ENCODE measurements at regions not wholly inside any gene's neighbourhood (a gene's known extent, or its start where the extent isn't known, plus 50 kb on each side); places are given as distances from the start of the nearest gene placed in this dataset.

DNA sequence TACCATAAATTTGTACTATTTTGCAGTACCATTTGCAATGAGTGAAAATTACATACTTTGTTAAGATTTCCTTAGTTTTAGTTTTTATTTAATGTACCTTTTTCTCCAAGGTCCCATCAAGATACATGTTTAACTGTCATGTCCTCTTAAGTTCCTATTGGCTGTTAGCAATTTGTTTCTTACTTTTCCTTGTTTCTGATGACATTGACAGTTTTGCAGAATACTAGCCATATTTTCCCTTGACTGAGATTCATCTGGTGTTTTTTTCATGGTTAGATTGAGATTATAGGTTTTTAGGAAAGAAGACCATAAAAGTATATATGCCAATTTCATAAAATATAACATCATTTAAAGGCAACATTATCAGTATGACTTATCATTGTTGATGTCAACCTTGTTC lies 376.8 kb upstream of the STEAP1 start:
- CTCF ChIA-PET, result no interaction called here
- TF ChIP-seq, protein P1, sequence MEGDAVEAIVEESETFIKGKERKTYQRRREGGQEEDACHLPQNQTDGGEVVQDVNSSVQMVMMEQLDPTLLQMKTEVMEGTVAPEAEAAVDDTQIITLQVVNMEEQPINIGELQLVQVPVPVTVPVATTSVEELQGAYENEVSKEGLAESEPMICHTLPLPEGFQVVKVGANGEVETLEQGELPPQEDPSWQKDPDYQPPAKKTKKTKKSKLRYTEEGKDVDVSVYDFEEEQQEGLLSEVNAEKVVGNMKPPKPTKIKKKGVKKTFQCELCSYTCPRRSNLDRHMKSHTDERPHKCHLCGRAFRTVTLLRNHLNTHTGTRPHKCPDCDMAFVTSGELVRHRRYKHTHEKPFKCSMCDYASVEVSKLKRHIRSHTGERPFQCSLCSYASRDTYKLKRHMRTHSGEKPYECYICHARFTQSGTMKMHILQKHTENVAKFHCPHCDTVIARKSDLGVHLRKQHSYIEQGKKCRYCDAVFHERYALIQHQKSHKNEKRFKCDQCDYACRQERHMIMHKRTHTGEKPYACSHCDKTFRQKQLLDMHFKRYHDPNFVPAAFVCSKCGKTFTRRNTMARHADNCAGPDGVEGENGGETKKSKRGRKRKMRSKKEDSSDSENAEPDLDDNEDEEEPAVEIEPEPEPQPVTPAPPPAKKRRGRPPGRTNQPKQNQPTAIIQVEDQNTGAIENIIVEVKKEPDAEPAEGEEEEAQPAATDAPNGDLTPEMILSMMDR (IDR thresholded peaks at IDR 0.05; ENCODE audit: insufficient read depth, low read depth, low read length), result no peak
- POLR2A ChIA-PET, result no interaction called here
- no peak overlapping the region for H3K4me3 ChIP-seq (ENCODE audit: low read depth, low read length)
- no peaks in the 10 kb centered on the region for H3K36me3 ChIP-seq (ENCODE audit: control insufficient read depth, insufficient read depth, low read length)
- H3K27me3 ChIP-seq (ENCODE audit: control insufficient read depth, insufficient read depth, low read length), result no peaks in the 10 kb centered on the region
- no peak for DNase-seq (ENCODE audit: low read depth)

- DNase-seq (ENCODE audit: low read depth), result no peak
- ChIA-PET CTCF (no interaction called here), POLR2A (no interaction called here)
- TF ChIP-seq, protein P1 (IDR thresholded peaks at IDR 0.05; ENCODE audit: insufficient read depth, low read depth, low read length), result no peak
- Histone ChIP-seq H3K27me3 (ENCODE audit: control insufficient read depth, insufficient read depth, low read length) (no peaks in the 10 kb centered on the region), H3K4me3 (ENCODE audit: low read depth, low read length) (no peak overlapping the region), H3K36me3 (ENCODE audit: control insufficient read depth, insufficient read depth, low read length) (no peaks in the 10 kb centered on the region)
These were observed 374.0 kb upstream of the STEAP1 start for GRCh38 chr7:89780291-89780690.

GRCh38 chr7:89796481-89796880 lies 357.8 kb upstream of the STEAP1 start:
- DNase-seq (ENCODE audit: low read depth), result no peak
- Histone ChIP-seq H3K4me3 (ENCODE audit: low read depth, low read length) (no peak overlapping the region), H3K27me3 (ENCODE audit: control insufficient read depth, insufficient read depth, low read length) (no peaks in the 10 kb centered on the region), H3K36me3 (ENCODE audit: control insufficient read depth, insufficient read depth, low read length) (no peaks in the 10 kb centered on the region)
- POLR2A ChIA-PET, result no interaction called here
- TF ChIP-seq, protein P1 (IDR thresholded peaks at IDR 0.05; ENCODE audit: insufficient read depth, low read depth, low read length), result no peak
- CTCF ChIA-PET, result no interaction called here

DNA sequence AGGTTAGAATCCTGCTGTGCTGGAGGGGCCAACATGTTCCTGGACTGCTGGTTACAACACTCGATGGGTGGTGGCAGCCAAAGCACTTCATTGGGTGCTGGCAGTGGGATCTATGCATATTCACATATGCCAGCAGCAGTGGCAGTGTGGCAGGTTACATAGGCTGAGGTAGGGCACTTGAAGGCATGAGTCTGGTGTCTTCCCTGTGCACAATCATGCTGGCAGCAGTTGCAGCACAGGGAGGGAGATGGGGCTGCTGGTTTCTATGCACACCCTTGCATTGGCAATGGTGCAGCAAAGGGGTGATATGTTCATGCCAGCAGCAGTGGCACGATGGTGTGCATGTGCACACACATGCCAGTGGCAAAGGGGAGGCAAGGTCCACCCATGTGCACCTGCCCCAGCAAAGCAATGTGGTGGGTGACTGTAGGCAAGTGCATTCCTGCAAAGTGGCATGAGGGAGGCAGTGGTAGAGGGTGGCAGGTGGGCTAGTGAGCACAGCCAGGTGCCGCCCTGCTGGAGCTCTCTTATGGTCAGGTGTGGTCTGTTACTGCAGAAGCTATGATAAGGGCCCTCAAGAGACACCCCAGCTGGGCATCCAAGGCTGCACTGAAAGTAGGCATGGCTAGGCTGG lies 356.2 kb upstream of the STEAP1 start:
- DNase-seq (ENCODE audit: low read depth), result no peak
- H3K27me3 ChIP-seq (ENCODE audit: control insufficient read depth, insufficient read depth, low read length), result no peaks in the 10 kb centered on the region
- no peak overlapping the region for H3K4me3 ChIP-seq (ENCODE audit: low read depth, low read length)
- POLR2A ChIA-PET, result no interaction called here
- TF ChIP-seq, protein P1 (IDR thresholded peaks at IDR 0.05; ENCODE audit: insufficient read depth, low read depth, low read length), result no peak
- CTCF ChIA-PET, result no interaction called here
- no peaks in the 10 kb centered on the region for H3K36me3 ChIP-seq (ENCODE audit: control insufficient read depth, insufficient read depth, low read length)

DNA sequence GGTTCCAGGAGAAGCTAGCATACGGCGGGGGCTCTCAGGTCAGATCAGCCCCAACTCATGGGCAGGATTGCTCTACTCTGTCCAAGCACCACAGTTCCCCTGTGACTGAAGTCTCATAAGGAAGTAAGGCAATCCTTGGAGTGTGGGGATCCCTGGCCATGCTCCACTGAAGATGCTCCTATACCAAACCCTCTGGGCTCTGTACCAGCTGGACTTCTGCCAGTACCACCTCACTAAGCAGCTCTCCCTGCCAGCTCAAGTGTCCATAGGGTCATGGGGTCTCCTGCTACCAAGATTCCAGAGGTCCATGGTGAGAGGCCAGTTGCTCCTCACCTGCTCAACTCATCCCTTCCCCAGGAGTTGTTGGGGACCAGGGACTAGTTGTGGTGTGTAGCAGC lies 355.7 kb upstream of the STEAP1 start:
- Histone ChIP-seq H3K27me3 (ENCODE audit: control insufficient read depth, insufficient read depth, low read length) (no peaks in the 10 kb centered on the region), H3K4me3 (ENCODE audit: low read depth, low read length) (no peak overlapping the region), H3K36me3 (ENCODE audit: control insufficient read depth, insufficient read depth, low read length) (no peaks in the 10 kb centered on the region)
- ChIA-PET POLR2A (no interaction called here), CTCF (no interaction called here)
- no peak for DNase-seq (ENCODE audit: low read depth)
- TF ChIP-seq, protein P1 (IDR thresholded peaks at IDR 0.05; ENCODE audit: insufficient read depth, low read depth, low read length), result no peak
